HCT116 (cell line): ENCODE measurements at regions not wholly inside any gene's neighbourhood (a gene's known extent, or its start where the extent isn't known, plus 50 kb on each side); places are given as distances from the start of the nearest gene placed in this dataset.

Source experiments
- EZH2 ChIP-seq: fragments of 200-600 bp; sonication (generic); IDR thresholded peaks from 2 replicates; pipeline ENCODE4 v1.6.1; 2017; ENCODE audit warnings: antibody characterized with exemption, mixed run types
- POLR2A ChIP-seq: IDR thresholded peaks from 2 replicates; pipeline ENCODE4 v1.7.0; 2011; ENCODE audit warnings: borderline replicate concordance; ENCODE audit not compliant: insufficient read depth, insufficient read length; ENCODE audit errors: extremely low read depth
- SP1 ChIP-seq: IDR thresholded peaks from 2 replicates; pipeline ENCODE4 v1.6.1; 2012; ENCODE audit warnings: low read depth
- TCF7L2 ChIP-seq: IDR thresholded peaks from 2 replicates; pipeline ENCODE4 v1.7.0; 2011; ENCODE audit warnings: borderline replicate concordance, inconsistent platforms; ENCODE audit not compliant: insufficient read depth, insufficient read length; ENCODE audit errors: extremely low read depth
- ZNF274 ChIP-seq: fragments of 200-500 bp; sonication (Bioruptor generic); IDR thresholded peaks from 2 replicates; pipeline ENCODE4 v1.6.1; 2014; ENCODE audit warnings: mild to moderate bottlenecking, low read depth, low read length, inconsistent platforms
- TF ChIP-seq, protein P1 (sequence below), 3 experiments: fragments of 200-600 bp in 1 of 3; sonication (generic) in 1 of 3; IDR thresholded peaks in 2 of 3; conservative IDR thresholded peaks in 1 of 3; 2 replicates each; pipeline ENCODE4 v1.5.1; 2012 to 2017; ENCODE audit warnings: low read depth in 2 of 3, low read length in 2 of 3, antibody characterized with exemption in 1 of 3, borderline replicate concordance in 1 of 3, control low read depth in 1 of 3, mild to moderate bottlenecking in 1 of 3, mixed read lengths in 1 of 3, mixed run types in 1 of 3, moderate library complexity in 1 of 3; ENCODE audit not compliant: insufficient read depth in 1 of 3
- TF ChIP-seq, protein P2 (sequence below): IDR thresholded peaks from 2 replicates; pipeline ENCODE4 v1.6.1; 2012

DNA sequence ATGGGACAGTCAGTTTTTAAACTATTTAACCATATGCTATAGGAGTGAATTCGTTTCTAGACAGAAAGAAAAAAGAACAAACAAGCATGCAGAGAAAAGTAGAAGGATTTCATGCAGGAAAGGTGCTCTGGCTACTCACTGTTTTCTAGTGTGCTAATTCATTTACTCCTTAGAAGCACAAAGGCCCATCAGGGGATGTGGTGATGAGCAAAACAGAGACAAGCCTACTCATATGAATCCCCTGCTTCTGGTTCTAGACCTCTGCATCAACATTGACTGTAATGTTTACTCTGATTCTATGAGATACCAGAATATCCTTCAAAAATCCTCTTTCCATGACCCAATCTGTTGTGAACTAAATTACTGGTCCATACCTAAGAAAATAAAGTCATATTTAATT is 801.9 kb downstream of the PLOD2 start:
- TF ChIP-seq, protein P1, sequence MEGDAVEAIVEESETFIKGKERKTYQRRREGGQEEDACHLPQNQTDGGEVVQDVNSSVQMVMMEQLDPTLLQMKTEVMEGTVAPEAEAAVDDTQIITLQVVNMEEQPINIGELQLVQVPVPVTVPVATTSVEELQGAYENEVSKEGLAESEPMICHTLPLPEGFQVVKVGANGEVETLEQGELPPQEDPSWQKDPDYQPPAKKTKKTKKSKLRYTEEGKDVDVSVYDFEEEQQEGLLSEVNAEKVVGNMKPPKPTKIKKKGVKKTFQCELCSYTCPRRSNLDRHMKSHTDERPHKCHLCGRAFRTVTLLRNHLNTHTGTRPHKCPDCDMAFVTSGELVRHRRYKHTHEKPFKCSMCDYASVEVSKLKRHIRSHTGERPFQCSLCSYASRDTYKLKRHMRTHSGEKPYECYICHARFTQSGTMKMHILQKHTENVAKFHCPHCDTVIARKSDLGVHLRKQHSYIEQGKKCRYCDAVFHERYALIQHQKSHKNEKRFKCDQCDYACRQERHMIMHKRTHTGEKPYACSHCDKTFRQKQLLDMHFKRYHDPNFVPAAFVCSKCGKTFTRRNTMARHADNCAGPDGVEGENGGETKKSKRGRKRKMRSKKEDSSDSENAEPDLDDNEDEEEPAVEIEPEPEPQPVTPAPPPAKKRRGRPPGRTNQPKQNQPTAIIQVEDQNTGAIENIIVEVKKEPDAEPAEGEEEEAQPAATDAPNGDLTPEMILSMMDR (IDR thresholded peaks at IDR 0.05 in 2 of 3, conservative IDR thresholded peaks at IDR 0.05 in 1 of 3; ENCODE audit: borderline replicate concordance in 1 of 3, insufficient read depth in 1 of 3, low read depth in 2 of 3, low read length in 2 of 3) = no peak
- TF ChIP-seq POLR2A (no peak), TCF7L2 (no peak), ZNF274 (no peak), SP1 (no peak), EZH2 (no peak)
- TF ChIP-seq, protein P2, sequence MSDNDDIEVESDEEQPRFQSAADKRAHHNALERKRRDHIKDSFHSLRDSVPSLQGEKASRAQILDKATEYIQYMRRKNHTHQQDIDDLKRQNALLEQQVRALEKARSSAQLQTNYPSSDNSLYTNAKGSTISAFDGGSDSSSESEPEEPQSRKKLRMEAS = no peak
